Cardiac muscle cell (in vitro differentiated cells and primary cell): ENCODE measurements at regions not wholly inside any gene's neighbourhood (a gene's known extent, or its start where the extent isn't known, plus 50 kb on each side); places are given as distances from the start of the nearest gene placed in this dataset.

Source experiments
- DNase-seq, 2 donors: peaks; one replicate each; pipeline versions ENCODE4 v3.0.0 to v3.0.0-alpha.2; 2010 to 2017; ENCODE audit warnings: low read depth in 1 of 2, low spot score in 1 of 2
- H3K27ac ChIP-seq: fragments of 200-600 bp; sonication (generic); 2 replicates; pipeline ENCODE4 v1.5.1; 2016
- H3K27me3 ChIP-seq: fragments of 200-600 bp; sonication (generic); 2 replicates; pipeline ENCODE4 v1.6.0; 2016; ENCODE audit warnings: control low read depth
- H3K36me3 ChIP-seq: fragments of 200-600 bp; sonication (generic); 2 replicates; pipeline ENCODE4 v1.5.1; 2016; ENCODE audit warnings: control low read depth
- H3K4me1 ChIP-seq: fragments of 200-600 bp; sonication (generic); 2 replicates; pipeline ENCODE4 v1.8.1; 2017; ENCODE audit warnings: low read depth, mild to moderate bottlenecking, mixed run types
- H3K4me3 ChIP-seq: fragments of 200-600 bp; sonication (generic); 2 replicates; pipeline ENCODE4 v1.5.1; 2016; ENCODE audit warnings: mild to moderate bottlenecking
- H3K9me3 ChIP-seq: fragments of 200-600 bp; sonication (generic); 2 replicates; pipeline ENCODE4 v1.5.1; 2017; ENCODE audit warnings: low read depth, mild to moderate bottlenecking, control low read depth
- CTCF ChIP-seq: IDR thresholded peaks from 2 replicates; pipeline ENCODE4 v1.5.1; 2012; ENCODE audit warnings: low read depth, mild to moderate bottlenecking, low read length

DNA sequence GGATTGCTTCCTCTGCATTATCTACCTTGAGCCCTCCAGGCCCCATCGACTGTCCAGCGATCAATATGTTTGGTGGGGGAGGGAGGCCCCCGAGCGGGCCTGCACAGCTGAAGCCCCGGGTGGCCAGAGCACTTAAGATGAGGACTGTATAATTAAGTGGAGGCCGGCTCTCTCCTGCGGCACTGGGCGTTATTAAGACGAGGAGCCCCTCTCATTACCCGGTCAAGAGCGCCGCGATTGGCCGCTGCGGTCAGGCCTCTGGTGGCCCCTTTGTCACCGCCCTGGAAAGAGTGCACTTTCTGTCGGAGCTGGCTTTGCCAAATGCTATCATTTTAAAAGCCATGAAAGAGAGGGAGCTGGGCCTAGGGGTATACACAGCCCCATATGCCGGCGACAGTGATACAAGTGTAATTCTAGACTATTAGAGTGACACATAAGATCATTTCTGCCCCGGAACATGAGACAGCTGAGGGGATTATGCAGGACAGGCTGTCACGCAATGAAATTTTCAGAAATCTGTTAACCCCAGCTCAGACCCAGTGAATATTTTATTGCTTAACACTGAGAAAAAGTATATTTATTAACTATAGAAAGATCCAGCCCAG lies 106.3 kb upstream of the IRX1 start:
- no peak for TF ChIP-seq CTCF

GRCh38 chr5:3484836-3485235 lies 110.8 kb upstream of the IRX1 start:
- TF ChIP-seq CTCF = no peak
- Histone ChIP-seq H3K36me3 (no peaks in the 10 kb centered on the region), H3K4me3 (no peak overlapping the region), H3K4me1 (no peaks in the 10 kb centered on the region), H3K27ac (no peak overlapping the region), H3K9me3 (no peaks in the 10 kb centered on the region), H3K27me3 (no peaks in the 10 kb centered on the region)
- no peak for DNase-seq

More for the DNA sequence above, 106.3 kb upstream of the IRX1 start:
- DNase-seq = no peak
- no peak overlapping the region for H3K4me3 ChIP-seq
- H3K36me3 ChIP-seq = no peaks in the 10 kb centered on the region
- no peaks in the 10 kb centered on the region for H3K27me3 ChIP-seq
- H3K4me1 ChIP-seq = no peaks in the 10 kb centered on the region
- H3K9me3 ChIP-seq = no peaks in the 10 kb centered on the region
- H3K27ac ChIP-seq = no peak overlapping the region

DNA sequence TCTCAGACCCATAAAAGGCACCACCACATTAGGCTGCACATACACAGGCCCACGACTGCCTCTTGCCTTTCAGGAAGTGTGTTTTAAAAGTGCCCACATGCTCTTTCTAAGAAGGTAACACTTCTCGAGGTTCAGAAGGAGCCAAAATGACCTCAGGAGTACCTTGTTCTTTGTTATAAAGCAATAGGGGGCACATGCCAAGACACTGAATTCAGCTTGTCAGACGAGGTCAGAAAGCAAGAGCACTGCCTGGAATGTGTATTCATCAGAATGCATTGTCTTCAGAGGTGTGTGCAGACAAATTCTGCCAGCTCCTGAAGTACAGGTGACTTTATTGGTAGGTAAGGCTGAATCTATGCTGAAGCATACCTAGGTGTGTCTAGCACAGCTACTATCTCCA lies 114.5 kb upstream of the IRX1 start:
- Histone ChIP-seq H3K4me3 (no peak overlapping the region), H3K36me3 (no peaks in the 10 kb centered on the region), H3K27ac (no peak overlapping the region), H3K4me1 (no peaks in the 10 kb centered on the region), H3K9me3 (no peaks in the 10 kb centered on the region), H3K27me3 (no peaks in the 10 kb centered on the region)
- no peak for DNase-seq
- TF ChIP-seq CTCF = no peak

GRCh38 chr5:3475674-3476073 lies 120.0 kb upstream of the IRX1 start:
- Histone ChIP-seq H3K27me3 (no peaks in the 10 kb centered on the region), H3K4me3 (no peak overlapping the region), H3K9me3 (no peaks in the 10 kb centered on the region), H3K36me3 (no peaks in the 10 kb centered on the region), H3K27ac (no peak overlapping the region), H3K4me1 (peaks cover 13% of the 10 kb centered on the region)
- peak in 1 of 2 donors; percentile 6 for DNase-seq
- no peak for TF ChIP-seq CTCF

- no peak for DNase-seq
- H3K4me1 ChIP-seq = no peaks in the 10 kb centered on the region
- no peaks in the 10 kb centered on the region for H3K27me3 ChIP-seq
- TF ChIP-seq CTCF = no peak
- no peak overlapping the region for H3K27ac ChIP-seq
- no peaks in the 10 kb centered on the region for H3K9me3 ChIP-seq
- H3K36me3 ChIP-seq = no peaks in the 10 kb centered on the region
- H3K4me3 ChIP-seq = no peak overlapping the region
Observed at GRCh38 chr5:3466392-3466791, 129.2 kb upstream of the IRX1 start.

GRCh38 chr5:3460416-3460815 lies 135.2 kb upstream of the IRX1 start:
- Histone ChIP-seq H3K4me3 (no peak overlapping the region), H3K9me3 (no peaks in the 10 kb centered on the region), H3K4me1 (no peaks in the 10 kb centered on the region), H3K36me3 (no peaks in the 10 kb centered on the region), H3K27me3 (no peaks in the 10 kb centered on the region), H3K27ac (no peak overlapping the region)
- TF ChIP-seq CTCF = no peak
- DNase-seq = no peak
